ENCODE measurements at regions not wholly inside any gene's neighbourhood (a gene's known extent, or its start where the extent isn't known, plus 50 kb on each side); places are given as distances from the start of the nearest gene placed in this dataset.

DNA sequence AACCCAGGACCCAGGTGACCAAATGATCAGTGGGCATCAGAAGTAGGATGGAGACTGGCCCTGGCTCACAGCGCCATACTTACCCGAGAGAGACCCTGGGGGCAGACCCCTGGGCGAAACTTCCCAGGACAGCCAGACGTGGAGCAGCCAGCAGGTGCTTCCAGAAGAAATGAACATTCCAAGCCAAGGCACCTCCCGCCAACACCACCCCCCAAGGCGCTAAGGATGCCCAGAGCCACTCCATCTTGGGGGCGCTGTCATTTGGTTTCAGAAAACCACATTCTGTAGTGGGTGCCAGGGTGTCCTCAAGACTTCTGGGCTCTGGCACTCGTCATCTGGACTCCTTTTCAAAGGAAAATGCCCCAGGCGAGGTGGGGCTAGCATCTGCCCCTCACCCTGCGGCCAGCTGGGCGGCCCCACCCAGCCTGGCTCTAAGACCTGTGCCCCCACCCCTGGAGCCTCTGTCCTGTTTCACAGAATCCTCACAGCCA, 98.8 kb downstream of the RIPK4 start:
- H4K20me1 ChIP-seq (ENCODE audit: insufficient read depth, low read length) = no peaks in the 10 kb centered on the region
- H3K27me3 ChIP-seq (ENCODE audit: control insufficient read depth in 1 of 2, insufficient read depth in 2 of 2, low read length in 2 of 2) = peaks cover 2 to 31% of the 10 kb centered on the region in 2 experiments; a peak in 3 of 5 replicates
- 75% methylated on average over 4 of the region's 11 CpGs for WGBS (ENCODE audit: low lambda C conversion rate)
- H3K9me3 ChIP-seq (ENCODE audit: low read length) = no peaks in the 10 kb centered on the region
- no peak overlapping the region for H3K4me2 ChIP-seq (ENCODE audit: low read depth, low read length)
- no peaks in the 10 kb centered on the region for H3K36me3 ChIP-seq (replicated peaks in 1 of 2; ENCODE audit: control insufficient read depth in 1 of 2, insufficient read depth in 2 of 2, low read length in 2 of 2)
- ChIA-PET CTCF (ENCODE audit: low intra/inter-chr PET ratio, low total read pairs) (no interaction called here), POLR2A (no interaction called here)
- no peak overlapping the region for H3K4me3 ChIP-seq (replicated peaks in 1 of 3; ENCODE audit: insufficient read depth in 1 of 3, low read depth in 2 of 3, low read length in 3 of 3)
- ATAC-seq (no peak), FAIRE-seq (no peak), DNase-seq (ENCODE audit: low spot score) (no peak)
- in situ Hi-C loops (cut with HindIII; ENCODE audit: extremely low pct_ligation_motif_present, low pct_unique_long_range_greater_than_20kb) = loop anchor here (5.0 kb wide), 1 partner anchor 99 kb away; the partner anchor contains the start of gene RIPK4
- TF ChIP-seq GTF2F1 (IDR thresholded peaks at IDR 0.05; ENCODE audit: low read length) = no peak
- no peak for TF ChIP-seq ZMYM2 (CRISPR knock-in tag; IDR thresholded peaks at IDR 0.05)
- no peak for TF ChIP-seq HNRNPLL (IDR thresholded peaks at IDR 0.05; ENCODE audit: low read depth, low read length, poor library complexity, severe bottlenecking)
- no peak for TF ChIP-seq ZNF256 (CRISPR knock-in tag; conservative IDR thresholded peaks at IDR 0.05)
- no peak for TF ChIP-seq ZNF30 (CRISPR knock-in tag; IDR thresholded peaks at IDR 0.05)
- no peak for TF ChIP-seq HMG20A (CRISPR knock-in tag; IDR thresholded peaks at IDR 0.05; ENCODE audit: borderline replicate concordance)
- TF ChIP-seq EEA1 (CRISPR knock-in tag; IDR thresholded peaks at IDR 0.05; ENCODE audit: borderline replicate concordance) = no peak
- no peak for TF ChIP-seq SP5 (CRISPR knock-in tag; IDR thresholded peaks at IDR 0.05; ENCODE audit: borderline replicate concordance, low read depth)
- no peak for TF ChIP-seq ATM (IDR thresholded peaks at IDR 0.05; ENCODE audit: borderline replicate concordance)
- TF ChIP-seq, protein P1, sequence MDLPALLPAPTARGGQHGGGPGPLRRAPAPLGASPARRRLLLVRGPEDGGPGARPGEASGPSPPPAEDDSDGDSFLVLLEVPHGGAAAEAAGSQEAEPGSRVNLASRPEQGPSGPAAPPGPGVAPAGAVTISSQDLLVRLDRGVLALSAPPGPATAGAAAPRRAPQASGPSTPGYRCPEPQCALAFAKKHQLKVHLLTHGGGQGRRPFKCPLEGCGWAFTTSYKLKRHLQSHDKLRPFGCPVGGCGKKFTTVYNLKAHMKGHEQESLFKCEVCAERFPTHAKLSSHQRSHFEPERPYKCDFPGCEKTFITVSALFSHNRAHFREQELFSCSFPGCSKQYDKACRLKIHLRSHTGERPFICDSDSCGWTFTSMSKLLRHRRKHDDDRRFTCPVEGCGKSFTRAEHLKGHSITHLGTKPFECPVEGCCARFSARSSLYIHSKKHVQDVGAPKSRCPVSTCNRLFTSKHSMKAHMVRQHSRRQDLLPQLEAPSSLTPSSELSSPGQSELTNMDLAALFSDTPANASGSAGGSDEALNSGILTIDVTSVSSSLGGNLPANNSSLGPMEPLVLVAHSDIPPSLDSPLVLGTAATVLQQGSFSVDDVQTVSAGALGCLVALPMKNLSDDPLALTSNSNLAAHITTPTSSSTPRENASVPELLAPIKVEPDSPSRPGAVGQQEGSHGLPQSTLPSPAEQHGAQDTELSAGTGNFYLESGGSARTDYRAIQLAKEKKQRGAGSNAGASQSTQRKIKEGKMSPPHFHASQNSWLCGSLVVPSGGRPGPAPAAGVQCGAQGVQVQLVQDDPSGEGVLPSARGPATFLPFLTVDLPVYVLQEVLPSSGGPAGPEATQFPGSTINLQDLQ (CRISPR knock-in tag; IDR thresholded peaks at IDR 0.05) = no peak
- TF ChIP-seq ONECUT2 (CRISPR knock-in tag; IDR thresholded peaks at IDR 0.05) = no peak
- TF ChIP-seq ZSCAN22 (CRISPR knock-in tag; IDR thresholded peaks at IDR 0.05) = no peak
- no TSS peak for BruUV-seq (replicated peaks)
- H3K27ac ChIP-seq (ENCODE audit: extremely low read length, insufficient read depth, low read length) = no peak overlapping the region
- no peak overlapping the region for H3K9ac ChIP-seq (ENCODE audit: insufficient read depth, low read depth, low read length)
- H3K4me1 ChIP-seq (ENCODE audit: insufficient read depth, low read length) = peaks cover 24% of the 10 kb centered on the region
- H2AFZ ChIP-seq (ENCODE audit: low read length) = no peak overlapping the region
- H3K79me2 ChIP-seq (ENCODE audit: insufficient read depth, low read length) = no peaks in the 10 kb centered on the region
- intact Hi-C loops (cut with micrococcal nuclease; ENCODE audit: unreplicated experiment) = no loop called here

Measured in HepG2 (cell line).